ENCODE measurements at regions not wholly inside any gene's neighbourhood (a gene's known extent, or its start where the extent isn't known, plus 50 kb on each side); places are given as distances from the start of the nearest gene placed in this dataset.

GRCh38 chr4:12928751-12929150 lies 555.4 kb downstream of the RAB28 start:
- no peak for TF ChIP-seq CTCF (IDR thresholded peaks at IDR 0.05)
- no peak for TF ChIP-seq POLR2AphosphoS5 (IDR thresholded peaks at IDR 0.05)
- TF ChIP-seq POLR2A (IDR thresholded peaks at IDR 0.05): no peak
- no peak for TF ChIP-seq EP300 (IDR thresholded peaks at IDR 0.05; ENCODE audit: low read depth)

All from transverse colon (tissue), 4 donors.